Keratinocyte (primary cell): ENCODE measurements at regions not wholly inside any gene's neighbourhood (a gene's known extent, or its start where the extent isn't known, plus 50 kb on each side); places are given as distances from the start of the nearest gene placed in this dataset.

Experiments used
- DNase-seq: peaks from one replicate; pipeline ENCODE4 v3.0.0-alpha.2; 2011; ENCODE audit warnings: low read depth, missing footprints, low spot score
- FAIRE-seq: peaks from 2 replicates; lab custom pipeline; 2011; peaks lifted over from hg19 to GRCh38; lab: Jason Lieb, UNC
- H2AFZ ChIP-seq: 2 replicates; pipeline ENCODE4 v1.6.0; 2012; ENCODE audit warnings: low read length, control low read depth, inconsistent platforms; ENCODE audit not compliant: control insufficient read depth
- H3K27ac ChIP-seq: 2 replicates; pipeline ENCODE4 v1.5.1; 2011; ENCODE audit warnings: low read length; ENCODE audit not compliant: control insufficient read depth, insufficient read depth
- H3K27me3 ChIP-seq: 3 replicates; pipeline ENCODE4 v1.6.0; 2011; ENCODE audit warnings: low read length; ENCODE audit not compliant: control insufficient read depth, insufficient read depth; ENCODE audit errors: extremely low read depth
- H3K36me3 ChIP-seq, 2 experiments: 2 replicates in 1 of 2; 3 replicates in 1 of 2; pipeline ENCODE4 v1.5.1; 2011; ENCODE audit warnings: low read length in 2 of 2, mild to moderate bottlenecking in 1 of 2; ENCODE audit not compliant: control insufficient read depth in 2 of 2, insufficient read depth in 2 of 2; ENCODE audit errors: extremely low read depth in 1 of 2
- H3K4me1 ChIP-seq: 3 replicates; pipeline ENCODE4 v1.5.1; 2011; ENCODE audit warnings: low read length; ENCODE audit not compliant: control insufficient read depth, insufficient read depth; ENCODE audit errors: extremely low read depth
- H3K4me2 ChIP-seq: 3 replicates; pipeline ENCODE4 v1.6.0; 2011; ENCODE audit warnings: low read depth, low read length; ENCODE audit not compliant: control insufficient read depth, insufficient read depth; ENCODE audit errors: extremely low read depth
- H3K4me3 ChIP-seq, 3 experiments: fragments of 200-600 bp in 1 of 3; sonication (generic) in 1 of 3; 2 replicates in 2 of 3; 3 replicates in 1 of 3; pipeline ENCODE4 v1.5.1; 2011 to 2016; ENCODE audit warnings: low read length in 3 of 3, mild to moderate bottlenecking in 3 of 3, control low read depth in 2 of 3, inconsistent platforms in 1 of 3, low read depth in 1 of 3, mixed read lengths in 1 of 3, mixed run types in 1 of 3, moderate library complexity in 1 of 3; ENCODE audit not compliant: control insufficient read depth in 2 of 3, insufficient read depth in 2 of 3; ENCODE audit errors: extremely low read depth in 1 of 3
- H3K79me2 ChIP-seq: 2 replicates; pipeline ENCODE4 v1.6.0; 2012; ENCODE audit warnings: low read length; ENCODE audit not compliant: control insufficient read depth, insufficient read depth
- H3K9ac ChIP-seq: 3 replicates; pipeline ENCODE4 v1.6.0; 2011; ENCODE audit warnings: low read length; ENCODE audit not compliant: control insufficient read depth, insufficient read depth; ENCODE audit errors: extremely low read depth
- H3K9me1 ChIP-seq: 3 replicates; pipeline ENCODE4 v1.6.0; 2011; ENCODE audit warnings: low read length; ENCODE audit not compliant: control insufficient read depth, insufficient read depth; ENCODE audit errors: extremely low read depth
- H3K9me3 ChIP-seq: 2 replicates; pipeline ENCODE4 v1.5.1; 2012; ENCODE audit warnings: low read depth, low read length; ENCODE audit not compliant: control insufficient read depth
- H4K20me1 ChIP-seq: 3 replicates; pipeline ENCODE4 v1.6.0; 2011; ENCODE audit warnings: low read length; ENCODE audit not compliant: control insufficient read depth, insufficient read depth; ENCODE audit errors: extremely low read depth
- EZH2 ChIP-seq: IDR thresholded peaks from one replicate; pipeline ENCODE4 v1.6.1; 2012; ENCODE audit warnings: inconsistent platforms, mild to moderate bottlenecking, low read length, moderate library complexity
- dilution Hi-C: fragments of 300-500 bp; cut with MboI; formaldehyde crosslinking; loops from one replicate; pipeline ENCODE4 v1.7.0; 2020; ENCODE audit warnings: low sequenced_read_pairs; ENCODE audit not compliant: extremely low pct_ligation_motif_present
- TF ChIP-seq, protein P1 (sequence below), 3 experiments: IDR thresholded peaks in 1 of 3; conservative IDR thresholded peaks in 1 of 3; optimal IDR thresholded peaks in 1 of 3; 2 replicates in 2 of 3; 3 replicates in 1 of 3; pipeline versions ENCODE3 to v1.5.1; 2011; ENCODE audit warnings: low read length in 3 of 3, mild to moderate bottlenecking in 3 of 3, moderate library complexity in 2 of 3, control low read depth in 1 of 3, inconsistent platforms in 1 of 3; ENCODE audit not compliant: insufficient read depth in 2 of 3; ENCODE audit errors: extremely low read depth in 1 of 3

DNA sequence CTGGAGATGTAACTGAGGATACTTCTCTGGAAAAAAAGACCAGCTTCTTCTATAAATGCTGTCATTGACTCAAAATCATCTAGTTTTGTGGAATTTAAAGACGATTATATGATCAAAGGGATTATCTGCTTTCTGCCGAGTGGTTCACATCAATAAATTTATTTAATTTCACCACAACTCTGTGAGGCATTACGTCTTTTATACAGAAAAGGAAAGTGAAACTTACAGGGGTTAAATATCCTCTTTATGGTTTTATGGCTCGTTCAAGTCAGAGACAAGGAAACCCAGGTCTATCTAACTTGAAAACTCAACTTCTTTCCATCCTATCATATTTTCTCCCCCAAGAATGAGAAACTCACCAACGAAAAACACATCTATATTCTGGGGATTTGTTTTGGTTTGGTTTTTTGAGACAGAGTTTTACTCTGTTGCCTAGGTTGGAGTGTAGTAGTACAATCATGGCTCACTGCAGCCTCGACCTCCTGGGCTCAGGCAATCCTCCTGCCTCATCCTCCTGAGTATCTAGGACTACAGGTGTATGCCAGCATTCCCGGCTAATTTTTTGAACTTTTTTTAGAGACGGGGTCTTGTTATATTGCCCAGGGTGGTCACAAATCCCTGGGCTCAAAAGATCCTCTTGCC is 377.9 kb upstream of the EMCN start:
- Histone ChIP-seq H3K27me3 (no peaks in the 10 kb centered on the region), H4K20me1 (no peaks in the 10 kb centered on the region), H3K4me3 (peak overlapping the region in 1 of 3 experiments; percentile 9), H2AFZ (peak overlapping the region; percentile 77), H3K9me1 (no peaks in the 10 kb centered on the region), H3K36me3 (no peaks in the 10 kb centered on the region), H3K4me1 (no peaks in the 10 kb centered on the region), H3K9ac (no peak overlapping the region), H3K9me3 (no peaks in the 10 kb centered on the region), H3K79me2 (no peaks in the 10 kb centered on the region), H3K4me2 (peak overlapping the region; percentile 50), H3K27ac (no peak overlapping the region)
- TF ChIP-seq, protein P1, sequence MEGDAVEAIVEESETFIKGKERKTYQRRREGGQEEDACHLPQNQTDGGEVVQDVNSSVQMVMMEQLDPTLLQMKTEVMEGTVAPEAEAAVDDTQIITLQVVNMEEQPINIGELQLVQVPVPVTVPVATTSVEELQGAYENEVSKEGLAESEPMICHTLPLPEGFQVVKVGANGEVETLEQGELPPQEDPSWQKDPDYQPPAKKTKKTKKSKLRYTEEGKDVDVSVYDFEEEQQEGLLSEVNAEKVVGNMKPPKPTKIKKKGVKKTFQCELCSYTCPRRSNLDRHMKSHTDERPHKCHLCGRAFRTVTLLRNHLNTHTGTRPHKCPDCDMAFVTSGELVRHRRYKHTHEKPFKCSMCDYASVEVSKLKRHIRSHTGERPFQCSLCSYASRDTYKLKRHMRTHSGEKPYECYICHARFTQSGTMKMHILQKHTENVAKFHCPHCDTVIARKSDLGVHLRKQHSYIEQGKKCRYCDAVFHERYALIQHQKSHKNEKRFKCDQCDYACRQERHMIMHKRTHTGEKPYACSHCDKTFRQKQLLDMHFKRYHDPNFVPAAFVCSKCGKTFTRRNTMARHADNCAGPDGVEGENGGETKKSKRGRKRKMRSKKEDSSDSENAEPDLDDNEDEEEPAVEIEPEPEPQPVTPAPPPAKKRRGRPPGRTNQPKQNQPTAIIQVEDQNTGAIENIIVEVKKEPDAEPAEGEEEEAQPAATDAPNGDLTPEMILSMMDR (optimal IDR thresholded peaks at IDR 0.05 in 1 of 3, IDR thresholded peaks at IDR 0.05 in 1 of 3, conservative IDR thresholded peaks at IDR 0.05 in 1 of 3; ENCODE audit: extremely low read depth in 1 of 3, insufficient read depth in 2 of 3, low read length in 3 of 3), result no peak
- no peak for TF ChIP-seq EZH2
- dilution Hi-C loops, result no loop called here
- DNase-seq (no peak), FAIRE-seq (no peak)

DNA sequence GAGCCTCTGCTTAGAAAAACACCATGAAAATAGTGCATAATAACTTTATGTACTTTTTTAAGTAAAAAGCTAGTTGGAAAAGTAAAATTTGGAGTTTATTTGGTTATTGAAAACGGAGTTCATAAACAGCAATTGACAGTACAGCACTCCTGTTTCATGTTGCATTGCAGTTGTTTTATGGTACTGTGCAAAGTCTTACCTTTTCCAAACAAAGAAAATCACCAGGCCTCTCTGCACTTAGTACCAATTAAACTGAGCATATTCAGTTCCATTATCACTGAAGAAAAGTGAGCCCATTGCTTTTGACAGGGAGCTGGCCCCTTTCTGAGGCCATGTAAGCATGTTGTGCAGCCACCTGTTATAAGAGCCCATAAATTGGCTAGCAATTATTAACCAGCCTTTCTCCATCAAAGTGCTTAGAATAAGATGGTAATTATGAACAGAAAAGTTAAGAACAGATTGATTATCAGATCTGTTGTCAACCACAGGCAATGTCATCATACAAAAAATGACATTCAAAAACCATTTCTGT is 376.6 kb upstream of the EMCN start:
- Histone ChIP-seq H4K20me1 (no peaks in the 10 kb centered on the region), H3K9me3 (no peaks in the 10 kb centered on the region), H3K9ac (no peak overlapping the region), H3K4me1 (no peaks in the 10 kb centered on the region), H3K27ac (no peak overlapping the region), H3K4me3 (no peak overlapping the region), H3K36me3 (no peaks in the 10 kb centered on the region), H3K79me2 (no peaks in the 10 kb centered on the region), H3K27me3 (no peaks in the 10 kb centered on the region), H2AFZ (no peak overlapping the region), H3K4me2 (no peak overlapping the region), H3K9me1 (no peaks in the 10 kb centered on the region)
- no peak for TF ChIP-seq EZH2
- TF ChIP-seq, protein P1 (optimal IDR thresholded peaks at IDR 0.05 in 1 of 3, IDR thresholded peaks at IDR 0.05 in 1 of 3, conservative IDR thresholded peaks at IDR 0.05 in 1 of 3; ENCODE audit: extremely low read depth in 1 of 3, insufficient read depth in 2 of 3, low read length in 3 of 3), result no peak
- DNase-seq (no peak), FAIRE-seq (no peak)
- dilution Hi-C loops, result no loop called here
